CD4-positive, alpha-beta T cell treated with Interferon alpha-2 for 1 hour (primary cell): ENCODE measurements at regions not wholly inside any gene's neighbourhood (a gene's known extent, or its start where the extent isn't known, plus 50 kb on each side); places are given as distances from the start of the nearest gene placed in this dataset.
"Not testable (repeated sequence)": the region's sequence is repeated elsewhere in the genome, so short reads cannot be mapped to it uniquely, and the experiment has no call there.

Experiments used
- DNase-seq, 2 donors: peaks; one replicate each; pipeline ENCODE4 v3.0.0-alpha.2; 2020 to 2022

DNA sequence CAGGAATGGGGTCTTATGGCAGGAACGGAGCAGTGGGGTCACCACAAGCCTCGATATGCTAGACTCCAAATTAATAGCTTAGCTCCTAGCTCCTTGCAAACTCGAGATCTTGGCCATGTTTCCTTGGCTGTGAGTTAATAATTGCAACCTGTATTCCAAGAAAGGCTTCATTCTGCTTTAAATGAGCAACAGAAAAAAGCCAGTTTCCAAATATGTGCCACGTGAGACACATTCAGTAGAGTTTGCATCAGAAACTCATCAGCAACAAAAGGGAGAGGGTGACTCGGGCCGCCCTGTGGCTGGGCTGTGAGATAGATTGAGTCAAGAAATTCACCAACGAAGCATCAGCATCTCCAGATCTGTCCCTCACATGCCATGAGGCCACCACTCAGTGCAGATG lies 112.0 kb downstream of the NPTX2 start:
- no peak for DNase-seq

DNA sequence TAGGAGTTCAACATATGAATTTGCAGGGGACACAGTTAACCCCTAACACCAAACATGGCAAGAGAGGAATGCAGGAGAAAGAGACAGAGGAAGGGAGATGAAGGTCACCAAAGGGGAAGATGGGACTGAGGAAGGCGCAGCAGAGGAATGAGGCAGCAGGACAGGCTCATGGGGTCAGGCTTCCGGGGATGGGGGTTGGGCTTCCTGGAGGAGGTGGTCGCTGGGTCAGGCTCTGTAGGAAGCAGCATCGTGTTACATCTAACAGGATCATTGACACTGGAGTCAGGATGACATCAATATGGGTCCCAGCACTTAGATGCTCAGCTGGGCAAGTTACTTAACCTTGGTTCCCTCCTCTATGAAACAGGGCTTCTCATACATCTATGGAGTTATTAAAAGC lies 113.2 kb downstream of the NPTX2 start:
- DNase-seq, result no peak

DNA sequence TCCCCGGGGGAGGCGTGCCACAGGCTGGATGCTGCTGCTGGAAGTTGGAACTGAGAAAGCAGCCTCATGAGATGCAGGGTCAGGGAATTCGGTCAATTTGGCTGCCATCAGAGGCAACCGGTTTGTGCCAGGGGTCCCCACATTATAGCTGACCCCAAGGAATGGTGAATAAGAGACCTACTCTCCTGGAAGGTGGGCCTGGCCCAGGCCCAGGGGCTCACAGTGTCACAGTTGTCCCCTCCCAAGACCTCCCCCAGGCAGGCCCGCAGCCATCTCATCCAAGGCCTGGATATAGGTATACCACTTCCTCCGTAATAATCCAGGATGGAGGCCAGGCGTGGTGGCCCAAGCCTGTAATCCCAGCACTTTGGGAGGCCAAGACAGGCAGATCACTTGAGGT lies 114.6 kb downstream of the NPTX2 start:
- DNase-seq, result no peak

DNA sequence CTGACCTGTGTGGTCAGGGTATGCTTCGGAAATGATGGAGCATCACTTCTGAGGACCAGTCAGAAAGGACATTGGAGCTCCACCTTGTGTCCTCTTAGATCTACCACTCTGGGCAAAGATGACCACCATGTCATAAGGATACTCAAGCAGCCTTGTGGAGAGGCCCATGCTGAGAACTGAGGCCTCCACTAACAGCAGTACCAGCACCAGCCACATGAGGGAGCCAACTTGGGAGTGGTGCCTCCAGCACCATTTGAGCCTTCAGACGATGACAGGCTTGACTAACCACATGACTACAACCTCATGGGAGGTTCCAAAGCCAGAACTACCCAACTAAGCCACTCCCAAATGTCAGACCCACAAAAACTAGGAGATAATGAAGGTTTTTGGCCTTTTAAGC lies 116.0 kb downstream of the NPTX2 start:
- DNase-seq, result peak in 1 of 2 donors; percentile 21

DNA sequence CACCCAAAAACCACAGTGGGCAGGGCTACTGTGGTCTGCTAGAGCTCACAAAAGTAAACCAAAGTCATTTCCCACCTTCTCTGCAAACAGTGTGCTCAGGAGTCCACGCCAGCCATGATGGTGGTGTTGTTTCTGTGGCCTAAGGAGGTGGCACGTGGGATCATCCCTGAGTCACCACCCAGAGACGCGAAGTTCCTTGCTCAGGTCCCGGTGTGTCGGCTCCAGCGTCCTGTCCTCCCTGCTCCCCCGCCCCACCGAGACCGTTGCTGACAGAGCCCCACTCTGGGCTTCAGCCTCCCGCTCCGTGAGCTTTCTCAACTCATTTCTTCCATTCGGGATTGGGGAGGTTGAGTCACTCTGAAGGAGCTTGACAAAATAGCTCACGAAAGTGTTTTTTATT lies 118.7 kb downstream of the NPTX2 start:
- no peak for DNase-seq

DNA sequence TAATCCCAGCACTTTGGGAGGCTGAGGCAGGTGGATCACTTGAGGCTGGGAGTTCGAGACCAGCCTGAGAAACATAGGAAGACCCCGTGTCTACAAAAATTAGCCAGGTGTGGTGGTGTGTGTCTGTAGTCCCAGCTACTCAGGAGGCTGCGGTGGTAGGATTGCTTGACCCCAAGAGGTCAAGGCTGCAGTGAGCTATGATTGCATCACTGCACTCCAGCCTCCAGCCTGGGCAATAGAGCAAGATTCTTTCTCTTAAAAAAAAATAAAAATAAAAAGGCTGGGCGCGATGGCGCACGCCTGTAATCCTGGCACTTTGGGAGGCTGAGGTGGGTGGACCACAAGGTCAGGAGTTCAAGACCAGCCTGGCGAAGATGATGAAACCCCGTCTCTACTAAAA lies 119.4 kb downstream of the NPTX2 start:
- DNase-seq, result not testable (repeated sequence)

DNA sequence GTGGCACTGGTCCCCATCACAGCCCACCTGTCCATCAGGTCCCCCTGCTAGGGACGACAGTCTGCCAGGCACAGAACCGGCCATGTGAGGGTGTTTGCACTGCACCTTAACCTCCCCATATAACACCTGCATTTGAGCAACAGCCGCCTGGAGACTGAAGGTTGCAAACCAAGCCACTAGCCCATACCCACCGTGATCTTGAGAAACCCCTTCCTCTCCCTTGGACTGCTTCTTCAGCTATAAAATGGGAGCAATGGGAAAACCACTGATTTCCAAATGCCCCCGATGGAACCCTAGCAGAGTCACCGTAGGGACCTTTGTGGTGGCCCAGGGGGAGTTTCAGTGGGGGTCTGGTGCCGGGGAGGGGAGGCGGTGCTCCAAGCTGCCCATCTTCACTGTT lies 120.1 kb downstream of the NPTX2 start:
- DNase-seq, result no peak

DNA sequence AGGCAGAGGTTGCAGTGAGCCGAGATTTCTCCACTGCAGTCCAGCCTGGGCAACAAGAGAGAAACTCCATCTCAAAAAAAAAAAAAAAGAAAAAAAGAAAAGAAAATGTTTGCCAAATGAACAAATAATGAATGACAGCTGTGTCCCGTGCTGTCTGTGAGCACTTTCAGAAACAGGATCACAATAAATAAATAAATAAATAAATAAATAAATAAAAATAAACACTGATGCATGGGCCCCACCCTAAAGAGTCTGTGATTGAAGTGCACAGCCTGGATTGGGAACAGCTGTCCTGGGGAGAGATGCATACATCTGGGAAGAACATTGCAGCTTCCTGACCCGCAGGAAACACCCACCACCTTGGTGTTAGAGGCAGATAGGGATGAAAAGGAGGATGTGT lies 123.6 kb downstream of the NPTX2 start:
- DNase-seq, result no peak

DNA sequence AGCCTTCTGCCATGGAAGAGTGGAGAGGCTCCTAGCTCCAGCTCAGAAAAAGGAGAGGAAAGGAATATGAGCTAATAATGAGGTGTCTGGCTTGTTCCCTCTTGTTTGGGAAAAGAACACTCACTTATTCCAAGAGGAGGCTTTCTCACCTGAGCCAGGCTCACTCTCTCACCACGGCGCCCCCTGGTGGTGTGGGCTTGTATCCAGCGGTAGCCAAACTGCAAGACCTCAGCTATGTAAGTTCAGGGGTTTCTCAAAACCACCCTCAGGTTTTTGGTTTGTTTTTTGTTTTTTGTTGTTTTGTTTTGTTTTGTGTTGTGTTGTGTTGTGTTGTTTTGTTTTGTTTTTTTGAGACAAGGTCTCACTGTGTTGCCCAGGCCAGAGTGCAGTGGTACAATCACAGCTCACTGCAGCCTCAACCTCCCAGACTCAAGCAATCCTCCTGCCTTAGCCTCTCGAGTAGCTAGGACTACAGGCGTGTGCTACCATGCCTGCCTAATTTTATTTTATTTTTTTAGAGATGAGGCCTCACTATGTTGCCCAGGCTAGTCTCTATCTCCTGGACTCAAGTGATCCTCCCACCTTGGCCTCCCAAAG lies 124.0 kb downstream of the TMEM130 start:
- DNase-seq, result peak; percentile 47 to 64

DNA sequence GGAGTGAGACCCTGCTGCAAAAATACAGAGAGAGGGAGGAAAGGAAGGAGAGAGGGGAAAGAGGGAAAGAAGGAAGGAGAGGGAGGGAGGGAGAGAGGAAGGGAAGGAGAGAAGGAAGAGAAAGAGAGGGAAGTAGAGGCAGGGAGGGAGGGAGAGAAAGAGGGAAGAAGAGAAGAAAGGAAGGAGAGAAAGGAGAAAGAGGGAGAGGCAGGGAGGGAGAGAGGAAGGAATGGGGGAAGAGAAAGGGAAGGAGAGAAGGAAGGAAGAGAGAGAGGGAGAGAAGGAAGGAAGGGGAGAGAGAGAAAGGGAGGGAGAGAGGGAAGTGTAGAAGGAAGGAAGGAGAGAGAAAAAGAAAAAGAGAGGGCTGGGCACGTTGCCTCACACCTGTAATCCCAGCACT lies 121.7 kb downstream of the TMEM130 start:
- DNase-seq, result no peak

DNA sequence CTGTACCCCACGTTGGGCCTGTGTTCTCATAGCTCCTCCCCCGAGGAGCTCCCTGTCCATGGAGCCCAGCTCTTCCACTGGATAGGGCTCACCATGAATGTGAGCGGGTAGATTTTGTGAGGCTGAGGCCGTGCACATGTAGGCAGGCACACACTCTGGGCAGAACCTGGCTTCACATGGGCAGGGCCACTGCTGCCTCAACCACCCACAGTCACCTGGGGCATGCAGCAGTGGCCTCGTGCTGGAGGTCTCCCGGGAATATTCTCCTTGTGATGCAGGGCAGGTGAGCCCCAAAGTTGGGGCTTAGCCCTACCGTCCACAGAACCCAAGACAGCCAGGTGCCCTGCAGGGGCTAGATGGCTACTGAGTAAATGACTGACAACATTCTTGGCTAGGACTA lies 116.6 kb downstream of the TMEM130 start:
- DNase-seq, result no peak

DNA sequence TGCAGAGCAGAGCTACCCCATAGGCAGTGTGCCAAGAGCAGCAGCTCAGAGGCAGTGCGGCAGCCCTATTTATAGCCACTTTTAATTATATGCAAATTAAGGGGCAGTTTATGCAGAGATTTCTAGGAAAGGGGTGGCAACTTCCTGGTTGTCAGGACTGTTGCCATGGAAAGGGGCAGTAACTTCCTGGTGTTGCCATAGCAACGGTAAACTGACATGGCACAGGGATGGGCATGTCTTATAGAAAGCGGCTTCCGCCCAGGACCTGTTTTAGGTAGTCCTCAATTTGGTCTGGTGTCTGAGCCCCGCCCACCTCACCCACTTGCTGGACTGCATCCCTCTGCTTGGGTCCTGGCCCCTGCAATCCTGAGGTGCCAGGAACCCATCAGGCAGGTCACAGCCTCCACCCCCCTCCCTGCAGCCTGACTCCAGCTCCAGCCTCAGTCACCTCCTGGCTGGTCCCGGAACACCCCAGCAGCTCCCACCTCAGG lies 115.8 kb downstream of the TMEM130 start:
- no peak for DNase-seq

DNA sequence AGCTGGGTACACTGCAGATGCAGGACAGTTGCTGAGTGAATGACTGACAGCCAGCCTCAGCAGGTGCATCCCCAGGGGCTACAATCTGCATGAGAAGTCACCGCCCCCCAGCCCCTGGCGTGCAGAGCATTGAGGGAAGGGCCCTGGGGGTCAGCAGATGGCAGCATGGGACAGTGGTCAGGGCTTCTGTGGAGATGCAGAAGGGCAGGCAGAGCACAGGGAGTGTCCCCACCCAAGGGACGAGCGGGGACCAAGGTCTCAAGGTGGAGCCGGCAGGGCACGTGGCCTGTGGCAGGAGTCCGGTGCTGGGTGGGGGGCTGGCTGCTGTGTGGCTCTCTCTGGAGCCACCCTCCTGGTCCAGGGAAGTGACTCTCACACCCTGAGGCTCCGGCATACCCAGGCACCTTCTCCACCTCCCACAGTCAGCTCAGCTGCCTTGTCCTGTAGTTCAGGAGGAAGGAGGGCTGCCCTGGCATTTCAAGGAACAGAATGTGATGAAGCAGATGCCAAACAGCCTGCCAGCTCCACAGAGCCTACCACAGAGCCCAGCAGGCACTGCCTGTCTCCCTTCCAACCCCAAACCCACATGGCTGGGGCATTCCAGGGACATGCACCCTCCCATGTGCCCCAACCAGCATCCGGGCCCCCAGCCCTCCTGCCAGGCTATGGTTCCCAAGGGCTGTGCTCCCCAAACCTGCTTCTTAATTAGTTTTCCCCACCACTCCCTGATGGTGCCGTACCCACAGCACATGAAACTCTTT lies 114.5 kb downstream of the TMEM130 start:
- no peak for DNase-seq

DNA sequence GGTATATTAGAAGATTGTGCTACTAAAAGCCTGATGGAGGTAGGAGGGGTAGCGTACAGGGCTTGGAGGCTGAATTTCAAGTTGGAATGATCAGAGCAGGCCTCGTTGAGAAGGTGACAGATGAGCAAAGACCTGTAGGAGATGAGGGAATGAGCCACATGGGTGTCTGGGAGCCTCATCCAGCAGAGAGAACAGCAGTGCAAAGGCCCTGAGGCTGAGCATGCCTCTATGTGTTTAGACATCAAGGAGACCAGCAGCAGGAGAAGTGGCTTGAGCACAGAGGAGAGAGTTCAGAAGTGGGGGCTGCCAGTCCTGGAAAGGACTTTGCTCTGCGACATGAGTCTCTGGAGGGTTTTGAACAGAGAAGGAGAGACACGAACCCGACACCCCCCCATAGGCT lies 111.7 kb downstream of the TMEM130 start:
- no peak for DNase-seq

DNA sequence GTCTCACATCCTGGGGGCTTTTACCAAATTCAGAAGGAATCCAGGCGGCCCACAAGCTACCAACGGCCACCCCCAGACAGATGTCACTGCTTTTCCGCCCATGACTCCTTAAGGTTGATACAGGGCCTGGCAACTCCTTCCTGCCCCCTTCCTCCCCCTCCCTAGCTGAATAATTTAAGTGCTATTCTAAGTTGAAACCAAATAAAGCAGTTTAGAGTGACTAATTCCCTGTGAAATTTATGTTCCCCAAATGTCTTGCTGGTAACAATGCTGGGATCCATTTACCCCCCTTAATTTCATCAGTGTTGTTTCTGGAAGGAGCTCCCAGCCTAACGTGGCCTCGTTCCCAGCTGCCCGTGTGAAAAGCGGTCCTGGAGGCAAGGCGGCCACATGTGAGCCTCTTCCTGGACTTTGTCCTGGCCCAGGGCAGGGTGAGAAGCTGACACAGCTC lies 109.6 kb downstream of the TMEM130 start:
- DNase-seq, result no peak

DNA sequence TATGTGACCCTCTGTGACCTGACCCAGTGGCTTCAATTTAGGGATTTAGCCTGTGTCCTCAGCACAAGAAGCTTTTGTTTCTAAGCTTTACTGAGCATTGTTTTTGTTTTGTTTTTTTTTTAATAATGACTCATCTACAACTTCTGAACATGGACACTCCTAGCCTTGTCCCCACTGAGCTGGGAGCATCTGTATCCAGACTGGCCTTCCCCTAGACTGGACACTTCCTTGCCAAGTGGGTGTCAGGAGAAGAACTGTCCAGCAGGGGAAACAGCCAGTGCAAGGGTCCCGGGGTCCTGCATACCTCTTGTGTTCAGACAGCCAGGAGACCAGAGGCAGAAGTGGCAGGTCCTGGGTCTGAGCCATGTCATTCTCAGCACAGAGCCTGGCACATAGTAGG lies 108.6 kb downstream of the TMEM130 start:
- DNase-seq, result no peak

DNA sequence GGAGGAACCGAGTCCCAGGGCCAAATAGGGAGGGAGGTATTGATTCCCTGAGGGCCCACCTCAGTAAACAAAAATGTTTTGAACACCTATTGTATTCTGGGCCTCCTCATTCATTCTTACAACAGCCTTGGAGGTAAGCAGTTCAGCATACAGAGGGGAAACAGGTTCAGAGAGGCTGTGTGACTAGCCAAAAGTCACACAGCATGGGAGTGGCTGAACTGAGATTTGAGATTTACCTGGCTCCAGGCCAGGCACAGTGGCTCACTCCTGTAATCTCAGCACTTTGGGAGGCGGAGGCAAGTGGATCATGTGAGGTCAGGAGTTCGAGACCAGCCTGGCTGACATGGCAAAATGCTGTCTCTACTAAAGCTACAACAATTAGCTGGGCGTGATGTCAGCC lies 107.2 kb downstream of the TMEM130 start:
- DNase-seq, result no peak

DNA sequence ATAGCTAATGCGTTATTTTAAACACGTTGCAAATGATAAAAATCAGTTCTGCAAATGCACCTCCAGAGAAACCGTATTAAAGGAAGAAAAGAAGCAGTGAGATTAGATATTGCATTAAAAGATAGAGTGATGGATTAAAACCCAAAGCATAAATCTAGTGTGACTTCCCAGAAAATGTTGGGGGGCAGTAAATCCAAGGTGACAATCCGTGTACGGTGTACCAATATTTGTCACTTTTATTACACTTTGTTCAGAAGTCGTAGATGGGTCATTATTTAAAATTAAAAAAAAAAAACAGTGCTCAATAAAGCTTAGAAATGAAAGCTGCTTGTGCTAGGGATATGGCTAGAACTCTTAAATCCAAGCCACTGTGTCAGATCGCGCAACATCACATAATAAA lies 106.4 kb downstream of the TMEM130 start:
- no peak for DNase-seq

DNA sequence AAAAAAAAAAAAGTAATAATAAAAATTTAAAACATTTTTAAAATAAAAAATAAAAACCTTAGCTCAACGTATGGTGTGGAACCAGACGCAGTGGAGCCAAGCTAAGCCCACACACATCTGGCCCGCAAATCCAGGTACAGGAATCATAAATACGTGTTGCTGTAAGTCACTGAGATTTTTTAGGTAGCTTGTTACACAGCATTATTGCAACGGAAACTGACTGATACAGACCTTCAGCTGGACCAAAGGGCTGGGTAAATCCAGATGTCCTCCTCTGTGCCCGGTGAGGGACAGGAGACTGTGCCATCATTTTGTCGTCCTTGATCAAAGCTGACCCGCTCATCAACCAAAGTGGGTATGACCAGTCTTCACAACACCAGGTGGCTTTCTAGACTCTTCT lies 104.9 kb downstream of the TMEM130 start:
- no peak for DNase-seq

DNA sequence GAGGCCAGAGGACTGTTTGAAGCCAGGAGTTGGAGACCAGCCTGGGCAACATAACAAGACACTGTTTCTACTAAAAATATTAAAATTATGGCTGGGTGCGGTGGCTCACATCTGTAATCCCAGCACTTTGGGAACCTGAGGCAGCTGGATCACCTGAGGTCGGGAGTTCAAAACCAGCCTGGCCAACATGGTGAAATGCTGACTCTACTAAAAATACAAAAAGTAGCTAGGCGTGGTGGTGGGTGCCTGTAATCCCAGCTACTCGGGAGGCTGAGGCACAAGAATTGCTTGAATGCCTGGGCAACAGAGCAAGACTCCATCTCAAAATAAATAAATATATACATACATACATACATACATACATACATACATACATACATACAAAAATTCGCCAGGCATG lies 99.7 kb downstream of the TMEM130 start:
- DNase-seq, result not testable (repeated sequence)

DNA sequence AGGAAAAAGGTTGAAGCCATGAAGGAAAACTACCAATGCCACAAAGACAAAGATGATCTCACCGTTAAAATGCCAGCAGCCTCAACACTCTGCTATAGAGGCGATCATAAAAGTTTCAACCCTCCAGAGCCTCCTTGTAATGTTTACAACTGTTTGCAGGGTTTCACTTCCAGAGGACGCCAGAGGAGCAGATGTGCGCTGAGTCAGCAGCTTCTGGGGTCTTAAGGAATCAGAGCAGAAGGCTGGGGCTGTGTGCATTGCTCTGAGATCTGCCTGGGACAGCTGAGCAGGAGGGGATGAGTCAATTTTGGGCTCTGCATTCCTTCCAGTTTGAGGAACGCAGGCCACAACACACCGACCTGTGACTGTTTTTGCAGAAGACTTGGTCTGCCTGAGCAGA lies 98.3 kb downstream of the TMEM130 start:
- DNase-seq, result no peak

DNA sequence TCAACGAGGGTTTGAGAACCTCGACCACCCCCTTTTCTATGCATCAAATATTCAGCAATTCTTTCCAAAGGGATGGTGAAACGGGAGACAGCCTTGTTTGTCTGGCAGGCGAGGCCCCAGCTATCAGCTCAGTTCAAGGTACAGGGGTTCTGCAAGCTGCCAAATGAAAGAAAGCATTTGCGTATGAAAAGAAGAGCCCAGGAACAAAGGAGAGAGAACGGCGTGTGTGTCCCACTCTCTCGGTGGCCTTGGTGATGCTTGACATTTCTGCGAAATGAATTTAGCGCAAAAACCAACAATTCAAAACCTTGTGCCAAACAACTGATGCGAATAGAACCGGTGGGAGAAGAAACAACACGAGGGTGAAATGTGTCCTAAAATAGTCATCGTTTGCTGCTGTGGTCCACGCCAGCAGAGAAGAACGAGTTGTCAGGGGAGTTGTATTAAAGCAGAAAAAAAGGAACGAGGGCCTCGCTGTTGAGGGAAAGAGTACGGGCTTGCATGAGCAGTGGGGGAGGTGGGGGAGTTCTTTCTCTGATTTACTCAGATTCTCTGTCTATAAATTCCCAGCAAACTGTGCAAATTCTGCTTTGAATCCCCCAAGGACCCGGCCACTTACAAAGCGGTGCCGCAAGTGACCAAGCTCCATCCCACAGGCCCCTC lies 97.7 kb downstream of the TMEM130 start:
- no peak for DNase-seq

DNA sequence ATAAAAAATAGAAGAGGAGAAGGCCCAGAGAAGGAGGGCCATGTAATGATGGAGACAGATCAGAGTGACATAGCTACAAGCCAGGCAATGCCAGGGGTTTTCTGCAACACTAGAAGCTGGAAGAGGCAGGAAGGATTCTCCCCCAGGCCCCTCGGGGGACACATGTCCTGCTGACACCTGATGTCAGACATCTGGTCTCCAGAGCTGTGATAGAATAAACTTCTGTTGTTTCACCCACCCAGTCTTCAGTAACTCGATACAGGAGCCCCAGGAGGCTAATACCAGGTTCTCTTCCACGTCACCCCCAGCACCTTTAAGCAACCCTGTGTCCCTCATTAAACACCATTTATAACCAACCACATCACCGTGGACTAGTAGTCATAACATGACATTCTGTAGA lies 94.9 kb downstream of the TMEM130 start:
- DNase-seq, result no peak

DNA sequence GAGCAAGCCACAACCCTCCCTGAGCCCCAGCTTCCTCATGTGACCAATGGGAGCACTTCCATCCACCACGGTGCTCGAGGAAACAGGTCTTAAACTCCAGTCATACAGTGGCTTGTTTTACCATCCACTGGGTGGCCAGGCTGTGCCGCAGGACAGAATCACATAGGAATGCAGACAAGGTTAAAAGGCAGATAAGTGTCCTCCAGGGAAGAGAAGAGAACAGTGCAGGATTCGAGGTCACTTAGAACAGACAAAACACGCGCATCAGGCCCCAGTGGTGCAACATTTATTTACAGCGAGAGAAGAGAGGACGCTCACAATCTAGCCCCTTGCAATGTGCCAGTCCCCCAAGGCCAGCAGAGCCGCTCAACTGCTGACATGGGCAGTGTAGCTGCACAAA lies 92.8 kb downstream of the TMEM130 start:
- no peak for DNase-seq
